Hepatocyte (in vitro differentiated cells): ENCODE measurements at regions not wholly inside any gene's neighbourhood (a gene's known extent, or its start where the extent isn't known, plus 50 kb on each side); places are given as distances from the start of the nearest gene placed in this dataset.

Source experiments
- DNase-seq: peaks from one replicate; pipeline ENCODE4 v3.0.0-alpha.2; 2016; ENCODE audit warnings: low spot score
- H2AFZ ChIP-seq: fragments of 200-600 bp; sonication (generic); 2 replicates; pipeline ENCODE4 v1.6.0; 2016; ENCODE audit warnings: antibody characterized with exemption, mild to moderate bottlenecking
- H3K27ac ChIP-seq: fragments of 200-600 bp; sonication (generic); 2 replicates; pipeline ENCODE4 v1.5.1; 2016; ENCODE audit warnings: mild to moderate bottlenecking
- H3K27me3 ChIP-seq: fragments of 200-600 bp; sonication (generic); 2 replicates; pipeline ENCODE4 v1.6.1; 2016
- H3K36me3 ChIP-seq: fragments of 200-600 bp; sonication (generic); replicated peaks from 2 replicates; pipeline ENCODE4 v1.5.1; 2016; ENCODE audit warnings: low read depth; ENCODE audit not compliant: insufficient read depth
- H3K4me1 ChIP-seq: fragments of 200-600 bp; sonication (generic); 2 replicates; pipeline ENCODE4 v1.5.1; 2016; ENCODE audit warnings: mild to moderate bottlenecking, moderate library complexity; ENCODE audit not compliant: insufficient read depth
- H3K4me2 ChIP-seq: fragments of 200-600 bp; sonication (generic); 2 replicates; pipeline ENCODE4 v1.6.0; 2016
- H3K4me3 ChIP-seq: fragments of 200-600 bp; sonication (generic); 2 replicates; pipeline ENCODE4 v1.5.1; 2016; ENCODE audit warnings: mild to moderate bottlenecking
- H3K79me2 ChIP-seq: fragments of 200-600 bp; sonication (generic); 2 replicates; pipeline ENCODE4 v1.6.0; 2017; ENCODE audit warnings: mild to moderate bottlenecking
- H3K9me2 ChIP-seq: fragments of 200-600 bp; sonication (generic); replicated peaks from 2 replicates; pipeline ENCODE4 v1.6.0; 2017; ENCODE audit warnings: mild to moderate bottlenecking; ENCODE audit not compliant: insufficient read depth
- H3K9me3 ChIP-seq: fragments of 200-600 bp; sonication (generic); 2 replicates; pipeline ENCODE4 v1.5.1; 2016; ENCODE audit warnings: low read depth, mild to moderate bottlenecking
- H4K20me1 ChIP-seq: fragments of 200-600 bp; sonication (generic); 2 replicates; pipeline ENCODE4 v1.6.0; 2016; ENCODE audit warnings: mild to moderate bottlenecking; ENCODE audit not compliant: insufficient read depth, poor library complexity, severe bottlenecking
- EZH2 ChIP-seq: fragments of 200-600 bp; sonication (generic); IDR thresholded peaks from 2 replicates; pipeline ENCODE4 v1.6.1; 2016; ENCODE audit warnings: antibody characterized with exemption, mild to moderate bottlenecking, borderline replicate concordance
- EZH2phosphoT487 ChIP-seq: fragments of 200-600 bp; sonication (generic); IDR thresholded peaks from one replicate; pipeline ENCODE4 v1.6.1; 2018; ENCODE audit warnings: antibody characterized with exemption, mild to moderate bottlenecking, low read depth, moderate library complexity; ENCODE audit not compliant: unreplicated experiment, severe bottlenecking
- WGBS: methylation state at CpG from one replicate; pipeline ENCODE4 v1.1.6; 2016; ENCODE audit warnings: low lambda C conversion rate; ENCODE audit errors: missing lambda C conversion rate; 5-methylcytosine and 5-hydroxymethylcytosine counted together
- TF ChIP-seq, protein P1 (sequence below): fragments of 200-600 bp; sonication (generic); IDR thresholded peaks from 2 replicates; pipeline ENCODE4 v1.5.1; 2016; ENCODE audit warnings: antibody characterized with exemption, mild to moderate bottlenecking; ENCODE audit not compliant: poor library complexity

GRCh38 chr2:155364766-155365165 lies 666.3 kb downstream of the KCNJ3 start:
- H2AFZ ChIP-seq, result no peak overlapping the region
- WGBS, result 93% methylated on average over 3 of the region's 3 CpGs
- peaks cover 3% of the 10 kb centered on the region for H4K20me1 ChIP-seq
- no peak overlapping the region for H3K27ac ChIP-seq
- no peak overlapping the region for H3K4me2 ChIP-seq
- H3K4me3 ChIP-seq, result no peak overlapping the region
- H3K79me2 ChIP-seq, result no peaks in the 10 kb centered on the region
- no peaks in the 10 kb centered on the region for H3K9me3 ChIP-seq
- no peak for TF ChIP-seq EZH2phosphoT487
- no peaks in the 10 kb centered on the region for H3K4me1 ChIP-seq
- H3K36me3 ChIP-seq, result no peaks in the 10 kb centered on the region
- no peak for DNase-seq
- H3K9me2 ChIP-seq, result no peaks in the 10 kb centered on the region
- no peaks in the 10 kb centered on the region for H3K27me3 ChIP-seq

- TF ChIP-seq, protein P1, sequence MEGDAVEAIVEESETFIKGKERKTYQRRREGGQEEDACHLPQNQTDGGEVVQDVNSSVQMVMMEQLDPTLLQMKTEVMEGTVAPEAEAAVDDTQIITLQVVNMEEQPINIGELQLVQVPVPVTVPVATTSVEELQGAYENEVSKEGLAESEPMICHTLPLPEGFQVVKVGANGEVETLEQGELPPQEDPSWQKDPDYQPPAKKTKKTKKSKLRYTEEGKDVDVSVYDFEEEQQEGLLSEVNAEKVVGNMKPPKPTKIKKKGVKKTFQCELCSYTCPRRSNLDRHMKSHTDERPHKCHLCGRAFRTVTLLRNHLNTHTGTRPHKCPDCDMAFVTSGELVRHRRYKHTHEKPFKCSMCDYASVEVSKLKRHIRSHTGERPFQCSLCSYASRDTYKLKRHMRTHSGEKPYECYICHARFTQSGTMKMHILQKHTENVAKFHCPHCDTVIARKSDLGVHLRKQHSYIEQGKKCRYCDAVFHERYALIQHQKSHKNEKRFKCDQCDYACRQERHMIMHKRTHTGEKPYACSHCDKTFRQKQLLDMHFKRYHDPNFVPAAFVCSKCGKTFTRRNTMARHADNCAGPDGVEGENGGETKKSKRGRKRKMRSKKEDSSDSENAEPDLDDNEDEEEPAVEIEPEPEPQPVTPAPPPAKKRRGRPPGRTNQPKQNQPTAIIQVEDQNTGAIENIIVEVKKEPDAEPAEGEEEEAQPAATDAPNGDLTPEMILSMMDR, result no peak
- no peak for TF ChIP-seq EZH2
- H3K27me3 ChIP-seq, result no peaks in the 10 kb centered on the region
- H3K4me2 ChIP-seq, result no peak overlapping the region
- H3K36me3 ChIP-seq, result no peaks in the 10 kb centered on the region
- no peak for DNase-seq
- H3K4me3 ChIP-seq, result no peak overlapping the region
- no peak overlapping the region for H3K27ac ChIP-seq
- no peaks in the 10 kb centered on the region for H3K79me2 ChIP-seq
- WGBS, result 89% methylated on average over 8 of the region's 8 CpGs
- H2AFZ ChIP-seq, result no peak overlapping the region
- H3K9me3 ChIP-seq, result no peaks in the 10 kb centered on the region
- no peaks in the 10 kb centered on the region for H3K9me2 ChIP-seq
- H4K20me1 ChIP-seq, result peaks cover 3% of the 10 kb centered on the region
- H3K4me1 ChIP-seq, result no peaks in the 10 kb centered on the region
Observed at GRCh38 chr2:155363349-155363888, 664.9 kb downstream of the KCNJ3 start.

DNA sequence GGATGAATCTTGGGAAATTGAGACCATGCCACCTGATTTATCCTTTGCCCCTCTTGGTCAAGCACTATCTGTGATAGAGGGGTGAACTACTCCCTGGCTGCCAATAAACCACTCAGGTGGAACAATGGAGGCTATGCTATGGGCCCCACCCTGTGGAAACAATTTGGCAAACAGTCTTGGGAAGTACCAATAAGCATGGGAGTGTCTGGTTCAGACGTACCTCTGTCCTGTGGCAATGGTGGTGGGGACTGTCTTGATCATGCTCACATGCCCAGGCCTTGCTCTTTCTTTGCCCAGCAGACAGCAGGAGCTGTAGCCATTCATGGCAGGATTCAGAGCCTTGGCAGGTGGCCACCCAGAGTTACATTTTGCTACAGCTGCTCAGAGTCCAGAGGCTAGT lies 658.7 kb downstream of the KCNJ3 start:
- Histone ChIP-seq H3K36me3 (no peaks in the 10 kb centered on the region), H3K27ac (no peak overlapping the region), H3K4me3 (no peak overlapping the region), H3K4me2 (no peak overlapping the region), H3K4me1 (no peaks in the 10 kb centered on the region), H3K9me3 (no peaks in the 10 kb centered on the region), H4K20me1 (no peaks in the 10 kb centered on the region), H2AFZ (no peak overlapping the region), H3K79me2 (no peaks in the 10 kb centered on the region), H3K27me3 (no peaks in the 10 kb centered on the region), H3K9me2 (no peaks in the 10 kb centered on the region)
- no peak for DNase-seq
- TF ChIP-seq, protein P1, result no peak
- WGBS, result 47% methylated on average over 1 of the region's 1 CpG

GRCh38 chr2:155356250-155356649 lies 657.8 kb downstream of the KCNJ3 start:
- WGBS, result 95% methylated on average over 1 of the region's 1 CpG
- Histone ChIP-seq H3K4me1 (no peaks in the 10 kb centered on the region), H3K27ac (no peak overlapping the region), H3K36me3 (no peaks in the 10 kb centered on the region), H3K9me3 (no peaks in the 10 kb centered on the region), H4K20me1 (no peaks in the 10 kb centered on the region), H3K27me3 (no peaks in the 10 kb centered on the region), H3K9me2 (no peaks in the 10 kb centered on the region), H3K4me3 (no peak overlapping the region), H3K4me2 (no peak overlapping the region), H3K79me2 (no peaks in the 10 kb centered on the region), H2AFZ (no peak overlapping the region)
- TF ChIP-seq EZH2phosphoT487, result no peak
- no peak for TF ChIP-seq EZH2
- TF ChIP-seq, protein P1, result no peak
- DNase-seq, result no peak
